WTC11 (cell line): ENCODE measurements at regions not wholly inside any gene's neighbourhood (a gene's known extent, or its start where the extent isn't known, plus 50 kb on each side); places are given as distances from the start of the nearest gene placed in this dataset.

Experiments used
- ATAC-seq: fragments of 200-7000 bp; cut with Tn5 transposase; 2 replicates; pipeline ENCODE4 v1.10.0; 2021; ENCODE audit warnings: mild to moderate bottlenecking, moderate library complexity
- CTCF ChIA-PET: fragments of 300-600 bp; sonication (Branson Sonifier 250); formaldehyde crosslinking; loops from one replicate; lab custom pipeline; 2021; ENCODE audit warnings: antibody characterized with exemption; lab: Charles Lee
- POLR2A ChIA-PET: fragments of 350-600 bp; sonication (Branson Sonifier 250); formaldehyde crosslinking; loops from one replicate; lab custom pipeline; 2021; ENCODE audit warnings: antibody characterized with exemption; lab: Charles Lee
- DNase-seq: peaks from one replicate; pipeline ENCODE4 v3.0.0; 2021; ENCODE audit warnings: low spot score
- H3K27ac Mint-ChIP-seq: 2 replicates; pipeline ENCODE4 v1.8.0; 2021; ENCODE audit warnings: mixed read lengths
- H3K27me3 Mint-ChIP-seq: 2 replicates; pipeline ENCODE4 v1.8.0; 2021; ENCODE audit warnings: low read depth, mild to moderate bottlenecking, moderate library complexity, mixed read lengths
- H3K36me3 Mint-ChIP-seq: 2 replicates; pipeline ENCODE4 v1.8.0; 2021; ENCODE audit warnings: mixed read lengths
- H3K4me1 Mint-ChIP-seq: 2 replicates; pipeline ENCODE4 v1.8.0; 2022; ENCODE audit warnings: mixed read lengths
- H3K4me3 Mint-ChIP-seq: 2 replicates; pipeline ENCODE4 v1.8.0; 2021; ENCODE audit warnings: mild to moderate bottlenecking, moderate library complexity, mixed read lengths
- H3K9me3 Mint-ChIP-seq: 2 replicates; pipeline ENCODE4 v1.8.0; 2021; ENCODE audit warnings: mixed read lengths
- CBFB ChIP-seq: sonication (generic); formaldehyde crosslinking; IDR thresholded peaks from 2 replicates; pipeline ENCODE4 v1.8.1; 2022; ENCODE audit warnings: mild to moderate bottlenecking, low read depth, missing genetic modification reagents
- CREM ChIP-seq: sonication (generic); formaldehyde crosslinking; IDR thresholded peaks from 2 replicates; pipeline ENCODE4 v1.8.1; 2022; ENCODE audit warnings: mild to moderate bottlenecking, missing genetic modification reagents, moderate library complexity
- EMX1 ChIP-seq: fragments of 250-450 bp; sonication (Bioruptor Pico); IDR thresholded peaks from 2 replicates; pipeline ENCODE4 v1.8.0; 2021; ENCODE audit warnings: mild to moderate bottlenecking
- GABPB1 ChIP-seq: sonication (generic); formaldehyde crosslinking; IDR thresholded peaks from 2 replicates; pipeline ENCODE4 v1.8.1; 2023; ENCODE audit warnings: mild to moderate bottlenecking, missing genetic modification reagents
- MXD4 ChIP-seq: fragments of 250-450 bp; sonication (Bioruptor Pico); IDR thresholded peaks from 2 replicates; pipeline ENCODE4 v1.8.0; 2021; ENCODE audit warnings: mild to moderate bottlenecking, moderate library complexity, borderline replicate concordance
- MYBL2 ChIP-seq: sonication (generic); formaldehyde crosslinking; IDR thresholded peaks from 2 replicates; pipeline ENCODE4 v1.8.1; 2023; ENCODE audit warnings: mild to moderate bottlenecking, moderate library complexity, missing genetic modification reagents
- NFATC4 ChIP-seq: fragments of 250-450 bp; sonication (Bioruptor Pico); IDR thresholded peaks from 2 replicates; pipeline ENCODE4 v1.9.0; 2021; ENCODE audit warnings: mild to moderate bottlenecking
- RELA ChIP-seq: sonication (generic); formaldehyde crosslinking; IDR thresholded peaks from 2 replicates; pipeline ENCODE4 v1.8.1; 2022; ENCODE audit warnings: missing genetic modification reagents, mild to moderate bottlenecking, borderline replicate concordance
- SMAD3 ChIP-seq: sonication (generic); formaldehyde crosslinking; IDR thresholded peaks from 2 replicates; pipeline ENCODE4 v1.8.0; 2022; ENCODE audit warnings: missing genetic modification reagents, mild to moderate bottlenecking, borderline replicate concordance
- SMAD4 ChIP-seq: sonication (generic); formaldehyde crosslinking; IDR thresholded peaks from 2 replicates; pipeline ENCODE4 v1.8.0; 2022; ENCODE audit warnings: mild to moderate bottlenecking, missing genetic modification reagents
- SP1 ChIP-seq: sonication (generic); formaldehyde crosslinking; conservative IDR thresholded peaks from 2 replicates; pipeline ENCODE4 v1.8.1; 2022; ENCODE audit warnings: missing genetic modification reagents
- ZNF671 ChIP-seq: fragments of 250-450 bp; sonication (Bioruptor Pico); IDR thresholded peaks from 2 replicates; pipeline ENCODE4 v1.8.0; 2021; ENCODE audit warnings: mild to moderate bottlenecking
- TF ChIP-seq, protein P1 (sequence below): sonication (generic); formaldehyde crosslinking; IDR thresholded peaks from 2 replicates; pipeline ENCODE4 v1.8.0; 2022; ENCODE audit warnings: mild to moderate bottlenecking, missing genetic modification reagents
- TF ChIP-seq, protein P2 (sequence below): sonication (generic); formaldehyde crosslinking; IDR thresholded peaks from 2 replicates; pipeline ENCODE4 v1.8.1; 2023; ENCODE audit warnings: mild to moderate bottlenecking, missing genetic modification reagents, moderate library complexity
- TF ChIP-seq, protein P3 (sequence below): sonication (generic); formaldehyde crosslinking; IDR thresholded peaks from 2 replicates; pipeline ENCODE4 v1.8.0; 2023; ENCODE audit warnings: missing genetic modification reagents, mild to moderate bottlenecking, borderline replicate concordance
- TF ChIP-seq, protein P4 (sequence below): fragments of 250-450 bp; sonication (Bioruptor Pico); conservative IDR thresholded peaks from 2 replicates; pipeline ENCODE4 v1.9.0; 2021; ENCODE audit warnings: mild to moderate bottlenecking
- TF ChIP-seq, protein P5 (sequence below): fragments of 250-450 bp; sonication (Bioruptor Pico); IDR thresholded peaks from 2 replicates; pipeline ENCODE4 v1.8.0; 2021; ENCODE audit warnings: mild to moderate bottlenecking

DNA sequence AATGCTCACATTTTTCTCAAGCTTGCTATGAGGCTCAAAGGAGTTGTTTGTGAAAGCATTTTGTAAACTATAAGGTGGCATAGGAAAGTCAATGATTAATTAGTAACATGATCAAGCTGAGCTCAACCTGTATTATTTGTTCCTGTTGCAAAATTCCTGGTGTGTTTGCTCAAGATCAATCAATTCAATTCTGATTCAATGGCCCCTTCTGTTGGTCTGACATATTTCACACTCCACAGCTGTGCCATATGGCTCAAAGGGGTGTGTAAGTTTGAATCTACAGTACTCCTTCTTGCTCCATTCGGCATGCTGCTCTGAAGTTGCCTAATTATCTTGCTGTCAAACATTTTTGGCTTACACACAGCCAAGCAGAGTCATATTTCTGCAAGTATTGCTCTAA is 341.6 kb upstream of the LRP1B start (continued):
- TF ChIP-seq, protein P1, sequence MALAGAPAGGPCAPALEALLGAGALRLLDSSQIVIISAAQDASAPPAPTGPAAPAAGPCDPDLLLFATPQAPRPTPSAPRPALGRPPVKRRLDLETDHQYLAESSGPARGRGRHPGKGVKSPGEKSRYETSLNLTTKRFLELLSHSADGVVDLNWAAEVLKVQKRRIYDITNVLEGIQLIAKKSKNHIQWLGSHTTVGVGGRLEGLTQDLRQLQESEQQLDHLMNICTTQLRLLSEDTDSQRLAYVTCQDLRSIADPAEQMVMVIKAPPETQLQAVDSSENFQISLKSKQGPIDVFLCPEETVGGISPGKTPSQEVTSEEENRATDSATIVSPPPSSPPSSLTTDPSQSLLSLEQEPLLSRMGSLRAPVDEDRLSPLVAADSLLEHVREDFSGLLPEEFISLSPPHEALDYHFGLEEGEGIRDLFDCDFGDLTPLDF (CRISPR knock-in tag), result no peak
- TF ChIP-seq EMX1 (no peak), RELA (CRISPR knock-in tag) (no peak), CREM (no peak), CBFB (CRISPR knock-in tag) (no peak)
- TF ChIP-seq, protein P2, sequence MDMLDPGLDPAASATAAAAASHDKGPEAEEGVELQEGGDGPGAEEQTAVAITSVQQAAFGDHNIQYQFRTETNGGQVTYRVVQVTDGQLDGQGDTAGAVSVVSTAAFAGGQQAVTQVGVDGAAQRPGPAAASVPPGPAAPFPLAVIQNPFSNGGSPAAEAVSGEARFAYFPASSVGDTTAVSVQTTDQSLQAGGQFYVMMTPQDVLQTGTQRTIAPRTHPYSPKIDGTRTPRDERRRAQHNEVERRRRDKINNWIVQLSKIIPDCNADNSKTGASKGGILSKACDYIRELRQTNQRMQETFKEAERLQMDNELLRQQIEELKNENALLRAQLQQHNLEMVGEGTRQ (CRISPR knock-in tag), result no peak
- TF ChIP-seq, all 79 proteins: peak for 0

DNA sequence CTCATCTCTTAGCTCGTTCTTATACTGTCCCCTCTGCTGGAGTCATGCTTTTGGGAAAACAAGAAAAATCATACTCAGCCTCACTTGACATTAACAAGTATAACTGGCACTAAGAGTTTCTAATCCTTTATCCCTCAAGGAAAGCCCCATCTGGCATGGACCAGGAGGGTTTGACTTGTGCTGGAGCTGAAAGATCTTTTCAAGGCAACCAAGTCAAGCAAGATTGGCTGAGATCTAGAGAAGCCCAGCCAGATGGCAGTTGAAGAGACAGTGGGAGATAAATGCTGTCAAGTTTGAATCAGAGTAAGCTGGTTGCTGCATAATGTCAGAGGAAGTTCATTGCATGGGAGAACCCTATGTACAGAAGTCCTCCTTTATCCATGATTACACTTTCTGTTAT is 336.5 kb upstream of the LRP1B start:
- DNase-seq (no peak), ATAC-seq (no peak)
- Mint-ChIP-seq H3K36me3 (no peaks in the 10 kb centered on the region), H3K4me3 (no peak overlapping the region), H3K27ac (no peak overlapping the region), H3K4me1 (no peaks in the 10 kb centered on the region), H3K27me3 (no peaks in the 10 kb centered on the region), H3K9me3 (no peaks in the 10 kb centered on the region)
- TF ChIP-seq MXD4 (CRISPR knock-in tag) (no peak), EMX1 (no peak), NFATC4 (no peak), ZNF671 (CRISPR knock-in tag) (no peak), SMAD4 (CRISPR knock-in tag) (no peak)
- TF ChIP-seq, protein P2 (CRISPR knock-in tag), result no peak
- ChIA-PET POLR2A (no interaction called here), CTCF (no interaction called here)

DNA sequence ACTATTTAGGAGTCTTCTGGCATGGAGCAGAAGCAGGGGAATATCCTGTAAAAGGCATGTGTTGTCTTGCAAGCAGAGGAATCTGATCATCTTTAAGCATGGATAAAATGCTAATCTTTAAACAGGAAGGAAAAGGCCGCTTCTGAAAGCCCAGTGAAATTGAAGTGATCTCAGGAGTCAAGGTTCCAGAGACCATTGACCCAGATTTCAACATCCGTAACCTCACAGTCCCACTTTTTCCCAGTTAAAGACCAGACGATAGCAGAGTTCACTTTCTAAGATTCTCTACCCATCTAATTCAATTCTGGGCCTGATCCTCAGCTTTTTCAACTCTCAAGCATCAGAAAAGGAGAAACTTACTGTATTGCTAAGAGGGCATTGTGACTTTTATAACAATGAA is 332.2 kb upstream of the LRP1B start:
- no peaks in the 10 kb centered on the region for H3K9me3 Mint-ChIP-seq
- TF ChIP-seq SP1 (CRISPR knock-in tag) (no peak), SMAD4 (CRISPR knock-in tag) (no peak), SMAD3 (CRISPR knock-in tag) (no peak), MYBL2 (no peak), GABPB1 (CRISPR knock-in tag) (no peak)
- ATAC-seq (no peak), DNase-seq (no peak)
- no peak overlapping the region for H3K4me3 Mint-ChIP-seq
- ChIA-PET POLR2A (no interaction called here), CTCF (no interaction called here)
- no peak overlapping the region for H3K27ac Mint-ChIP-seq
- no peaks in the 10 kb centered on the region for H3K27me3 Mint-ChIP-seq
- no peaks in the 10 kb centered on the region for H3K4me1 Mint-ChIP-seq
- H3K36me3 Mint-ChIP-seq, result no peaks in the 10 kb centered on the region

DNA sequence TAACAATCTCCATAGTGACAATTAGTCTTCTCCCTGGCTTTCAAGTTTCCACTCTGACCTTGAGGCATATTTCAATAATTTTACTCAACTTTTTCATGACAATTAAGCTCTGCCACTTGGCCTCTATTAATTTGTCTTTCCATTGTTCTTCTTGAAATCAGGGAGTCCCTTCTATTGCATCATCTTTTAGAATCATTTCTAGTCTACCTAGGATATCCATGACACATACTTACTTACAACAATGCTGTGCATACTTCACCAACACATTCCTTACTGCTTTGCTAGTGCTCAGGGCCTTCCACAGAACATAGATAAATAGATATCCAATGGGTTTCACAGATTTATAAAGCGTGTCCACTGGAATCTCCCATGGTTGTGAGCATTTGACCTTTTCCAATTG is 331.5 kb upstream of the LRP1B start:
- ATAC-seq, result no peak

More for the DNA sequence above, 331.5 kb upstream of the LRP1B start:
- no peak for DNase-seq
- no peaks in the 10 kb centered on the region for H3K27me3 Mint-ChIP-seq
- TF ChIP-seq, protein P3, sequence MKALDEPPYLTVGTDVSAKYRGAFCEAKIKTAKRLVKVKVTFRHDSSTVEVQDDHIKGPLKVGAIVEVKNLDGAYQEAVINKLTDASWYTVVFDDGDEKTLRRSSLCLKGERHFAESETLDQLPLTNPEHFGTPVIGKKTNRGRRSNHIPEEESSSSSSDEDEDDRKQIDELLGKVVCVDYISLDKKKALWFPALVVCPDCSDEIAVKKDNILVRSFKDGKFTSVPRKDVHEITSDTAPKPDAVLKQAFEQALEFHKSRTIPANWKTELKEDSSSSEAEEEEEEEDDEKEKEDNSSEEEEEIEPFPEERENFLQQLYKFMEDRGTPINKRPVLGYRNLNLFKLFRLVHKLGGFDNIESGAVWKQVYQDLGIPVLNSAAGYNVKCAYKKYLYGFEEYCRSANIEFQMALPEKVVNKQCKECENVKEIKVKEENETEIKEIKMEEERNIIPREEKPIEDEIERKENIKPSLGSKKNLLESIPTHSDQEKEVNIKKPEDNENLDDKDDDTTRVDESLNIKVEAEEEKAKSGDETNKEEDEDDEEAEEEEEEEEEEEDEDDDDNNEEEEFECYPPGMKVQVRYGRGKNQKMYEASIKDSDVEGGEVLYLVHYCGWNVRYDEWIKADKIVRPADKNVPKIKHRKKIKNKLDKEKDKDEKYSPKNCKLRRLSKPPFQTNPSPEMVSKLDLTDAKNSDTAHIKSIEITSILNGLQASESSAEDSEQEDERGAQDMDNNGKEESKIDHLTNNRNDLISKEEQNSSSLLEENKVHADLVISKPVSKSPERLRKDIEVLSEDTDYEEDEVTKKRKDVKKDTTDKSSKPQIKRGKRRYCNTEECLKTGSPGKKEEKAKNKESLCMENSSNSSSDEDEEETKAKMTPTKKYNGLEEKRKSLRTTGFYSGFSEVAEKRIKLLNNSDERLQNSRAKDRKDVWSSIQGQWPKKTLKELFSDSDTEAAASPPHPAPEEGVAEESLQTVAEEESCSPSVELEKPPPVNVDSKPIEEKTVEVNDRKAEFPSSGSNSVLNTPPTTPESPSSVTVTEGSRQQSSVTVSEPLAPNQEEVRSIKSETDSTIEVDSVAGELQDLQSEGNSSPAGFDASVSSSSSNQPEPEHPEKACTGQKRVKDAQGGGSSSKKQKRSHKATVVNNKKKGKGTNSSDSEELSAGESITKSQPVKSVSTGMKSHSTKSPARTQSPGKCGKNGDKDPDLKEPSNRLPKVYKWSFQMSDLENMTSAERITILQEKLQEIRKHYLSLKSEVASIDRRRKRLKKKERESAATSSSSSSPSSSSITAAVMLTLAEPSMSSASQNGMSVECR (CRISPR knock-in tag), result no peak
- TF ChIP-seq, protein P4, sequence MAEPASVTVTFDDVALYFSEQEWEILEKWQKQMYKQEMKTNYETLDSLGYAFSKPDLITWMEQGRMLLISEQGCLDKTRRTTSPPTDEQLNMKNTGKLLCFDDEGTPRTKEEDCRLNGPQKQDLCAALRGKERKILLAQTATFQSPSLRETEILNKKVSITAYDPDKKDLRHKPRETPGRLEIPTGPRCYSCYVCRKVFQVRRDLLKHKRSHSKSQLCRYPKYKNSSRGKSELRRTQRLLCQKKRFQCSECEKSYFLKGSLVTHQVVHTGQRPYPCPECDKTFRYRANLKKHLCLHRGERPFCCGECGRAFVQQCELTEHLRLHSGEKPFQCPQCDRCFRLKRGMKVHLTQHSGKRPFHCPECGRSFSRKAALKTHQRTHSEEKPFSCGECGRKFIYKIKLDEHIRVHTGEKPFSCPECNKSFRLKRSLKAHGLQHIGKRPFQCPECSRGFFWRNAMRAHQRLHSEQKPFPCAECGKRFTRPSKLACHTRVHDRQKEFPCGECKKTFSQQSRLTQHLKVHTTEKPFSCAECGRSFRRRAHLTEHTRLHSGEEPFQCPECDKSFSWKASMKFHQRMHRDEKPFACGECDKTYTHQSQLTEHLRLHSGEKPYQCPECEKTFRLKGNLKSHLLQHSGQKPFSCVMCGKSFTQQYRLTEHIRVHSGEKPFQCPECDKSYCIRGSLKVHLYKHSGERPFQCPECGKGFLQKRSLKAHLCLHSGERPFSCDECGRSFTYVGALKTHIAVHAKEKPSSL (CRISPR knock-in tag), result no peak
- TF ChIP-seq, protein P5, sequence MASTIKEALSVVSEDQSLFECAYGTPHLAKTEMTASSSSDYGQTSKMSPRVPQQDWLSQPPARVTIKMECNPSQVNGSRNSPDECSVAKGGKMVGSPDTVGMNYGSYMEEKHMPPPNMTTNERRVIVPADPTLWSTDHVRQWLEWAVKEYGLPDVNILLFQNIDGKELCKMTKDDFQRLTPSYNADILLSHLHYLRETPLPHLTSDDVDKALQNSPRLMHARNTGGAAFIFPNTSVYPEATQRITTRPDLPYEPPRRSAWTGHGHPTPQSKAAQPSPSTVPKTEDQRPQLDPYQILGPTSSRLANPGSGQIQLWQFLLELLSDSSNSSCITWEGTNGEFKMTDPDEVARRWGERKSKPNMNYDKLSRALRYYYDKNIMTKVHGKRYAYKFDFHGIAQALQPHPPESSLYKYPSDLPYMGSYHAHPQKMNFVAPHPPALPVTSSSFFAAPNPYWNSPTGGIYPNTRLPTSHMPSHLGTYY, result no peak
- H3K36me3 Mint-ChIP-seq, result no peaks in the 10 kb centered on the region
- CTCF ChIA-PET, result interaction anchor here (0.6 kb wide), 1 partner anchor 477 kb away, joined by 4 read pairs; no protein-coding TSS in a partner anchor
- no peaks in the 10 kb centered on the region for H3K9me3 Mint-ChIP-seq
- POLR2A ChIA-PET, result no interaction called here
- no peaks in the 10 kb centered on the region for H3K4me1 Mint-ChIP-seq
- no peak overlapping the region for H3K27ac Mint-ChIP-seq
- H3K4me3 Mint-ChIP-seq, result no peak overlapping the region
